Activated CD4-positive, alpha-beta memory T cell treated with anti-CD3 and anti-CD28 coated beads for 36 hours (primary cell): ENCODE measurements at regions not wholly inside any gene's neighbourhood (a gene's known extent, or its start where the extent isn't known, plus 50 kb on each side); places are given as distances from the start of the nearest gene placed in this dataset.

Experiments used
- CTCF ChIA-PET: fragments of 350-600 bp; sonication (Branson Sonifier 250); formaldehyde crosslinking; loops from one replicate; lab custom pipeline; 2021; ENCODE audit warnings: antibody characterized with exemption, inconsistent platforms; lab: Charles Lee
- POLR2A ChIA-PET: fragments of 350-600 bp; sonication (Branson Sonifier 250); formaldehyde crosslinking; loops from one replicate; lab custom pipeline; 2021; ENCODE audit warnings: antibody characterized with exemption; lab: Charles Lee
- DNase-seq: peaks from one replicate; pipeline ENCODE4 v3.0.0-alpha.2; 2020
- H3K27ac Mint-ChIP-seq: one replicate; pipeline ENCODE4 v1.8.0; 2021; ENCODE audit warnings: mixed read lengths
- H3K27me3 Mint-ChIP-seq: one replicate; pipeline ENCODE4 v1.8.0; 2021; ENCODE audit warnings: mixed read lengths
- H3K36me3 Mint-ChIP-seq: one replicate; pipeline ENCODE4 v1.8.0; 2021; ENCODE audit warnings: mixed read lengths
- H3K4me1 Mint-ChIP-seq: one replicate; pipeline ENCODE4 v1.8.0; 2021; ENCODE audit warnings: low read depth, mixed read lengths
- H3K4me3 Mint-ChIP-seq: one replicate; pipeline ENCODE4 v1.8.0; 2021; ENCODE audit warnings: mild to moderate bottlenecking, mixed read lengths
- H3K9me3 Mint-ChIP-seq: one replicate; pipeline ENCODE4 v1.8.0; 2021; ENCODE audit warnings: mixed read lengths
- intact Hi-C: fragments of 100-400 bp; cut with micrococcal nuclease; formaldehyde crosslinking; loops from one replicate; pipeline ENCODE4 v1.15.1; 2023

DNA sequence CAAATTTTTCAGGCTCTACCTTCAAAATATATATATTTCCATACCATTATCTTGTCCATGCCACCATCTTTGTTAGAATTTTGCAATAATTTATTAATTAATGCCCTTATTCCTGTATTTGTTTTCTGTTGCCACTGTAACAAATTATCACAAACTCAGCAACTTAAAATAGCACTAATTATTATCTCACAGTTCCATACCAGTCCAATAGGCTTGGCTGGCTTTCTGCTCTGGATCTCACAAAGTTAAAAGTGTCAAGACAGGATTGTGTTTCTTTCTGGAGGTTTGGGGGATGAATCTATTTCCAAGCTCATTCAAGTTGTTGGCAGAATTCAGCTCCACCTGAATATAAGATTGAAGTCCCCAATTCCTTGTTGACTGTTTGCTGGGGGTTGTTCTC lies 58.6 kb upstream of the SLC38A4 start:
- peaks cover 7% of the 10 kb centered on the region for H3K27me3 Mint-ChIP-seq
- H3K9me3 Mint-ChIP-seq = no peaks in the 10 kb centered on the region
- H3K36me3 Mint-ChIP-seq = no peaks in the 10 kb centered on the region
- ChIA-PET CTCF (no interaction called here), POLR2A (no interaction called here)
- intact Hi-C loops = no loop called here
- DNase-seq = no peak
- H3K27ac Mint-ChIP-seq = no peak overlapping the region
- H3K4me3 Mint-ChIP-seq = no peak overlapping the region
- no peaks in the 10 kb centered on the region for H3K4me1 Mint-ChIP-seq

DNA sequence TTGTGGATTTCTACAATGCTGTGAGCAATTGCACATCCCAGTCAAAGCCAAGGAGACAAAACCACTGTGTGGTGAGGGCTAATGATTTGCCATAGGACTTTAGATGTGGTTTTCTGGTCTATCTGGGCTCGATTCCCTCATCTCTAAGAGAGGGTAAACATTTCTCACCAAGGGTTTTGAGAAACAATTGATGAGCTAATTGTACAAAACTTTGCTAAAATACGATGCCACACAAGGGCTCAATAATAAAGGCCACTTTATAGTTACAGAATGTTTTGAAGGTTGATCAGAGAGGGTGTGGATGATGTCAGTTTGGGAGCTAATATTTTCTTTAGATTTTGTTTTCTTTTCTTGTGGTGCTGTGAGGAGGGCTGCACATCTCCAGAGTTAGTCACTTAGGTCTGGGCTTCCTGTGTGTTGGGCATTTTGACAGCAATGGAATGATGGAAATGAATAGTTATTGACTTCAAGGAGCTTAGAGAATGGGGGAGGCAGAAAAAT lies 60.8 kb upstream of the SLC38A4 start:
- no peaks in the 10 kb centered on the region for H3K4me1 Mint-ChIP-seq
- peaks cover 7% of the 10 kb centered on the region for H3K27me3 Mint-ChIP-seq
- no peaks in the 10 kb centered on the region for H3K9me3 Mint-ChIP-seq
- DNase-seq = no peak
- no peak overlapping the region for H3K27ac Mint-ChIP-seq
- POLR2A ChIA-PET = no interaction called here
- CTCF ChIA-PET = no interaction called here
- intact Hi-C loops = no loop called here
- no peak overlapping the region for H3K4me3 Mint-ChIP-seq
- no peaks in the 10 kb centered on the region for H3K36me3 Mint-ChIP-seq

DNA sequence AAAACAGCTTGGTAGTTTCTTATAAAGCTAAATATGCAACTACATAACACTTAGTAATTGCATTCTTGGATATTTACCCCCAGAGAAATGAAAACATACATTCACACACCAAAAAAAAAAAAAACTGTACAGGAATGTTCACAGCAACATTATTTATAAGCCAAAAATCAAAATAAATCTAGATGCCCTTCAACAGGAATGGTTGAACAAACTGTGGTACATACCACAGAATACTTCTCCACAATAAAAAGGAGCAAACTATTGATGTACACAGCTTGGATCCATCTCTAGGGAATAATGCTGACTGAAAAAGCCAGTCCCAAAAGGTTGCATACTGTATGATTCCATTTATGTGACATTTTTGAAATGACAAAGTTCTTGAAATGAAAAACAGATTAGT lies 62.1 kb upstream of the SLC38A4 start:
- Mint-ChIP-seq H3K27me3 (peaks cover 11% of the 10 kb centered on the region), H3K9me3 (no peaks in the 10 kb centered on the region), H3K4me3 (no peak overlapping the region), H3K27ac (no peak overlapping the region), H3K36me3 (no peaks in the 10 kb centered on the region), H3K4me1 (no peaks in the 10 kb centered on the region)
- intact Hi-C loops = no loop called here
- CTCF ChIA-PET = no interaction called here
- no peak for DNase-seq
- POLR2A ChIA-PET = no interaction called here

DNA sequence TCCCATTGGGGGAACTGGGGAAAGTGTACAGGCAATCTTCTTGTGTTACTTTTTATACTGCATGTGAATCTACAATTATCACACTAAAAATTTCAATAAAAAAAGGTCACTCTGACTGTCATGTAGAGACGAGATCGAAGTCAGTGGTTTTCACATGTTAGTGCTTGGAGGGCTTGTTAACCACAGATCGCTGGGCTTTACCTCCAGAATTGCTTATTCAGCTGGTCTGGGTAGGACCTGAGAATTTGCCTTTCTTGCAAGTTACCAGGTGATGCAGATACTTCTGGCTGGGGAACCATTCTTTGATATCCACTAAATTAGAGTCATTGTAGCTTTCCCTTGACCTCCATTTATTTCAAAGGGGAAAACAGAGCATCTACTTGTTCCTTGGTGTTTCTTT lies 62.8 kb upstream of the SLC38A4 start:
- no peak for DNase-seq
- intact Hi-C loops = no loop called here
- H3K4me1 Mint-ChIP-seq = no peaks in the 10 kb centered on the region
- H3K27me3 Mint-ChIP-seq = peaks cover 11% of the 10 kb centered on the region
- no peak overlapping the region for H3K4me3 Mint-ChIP-seq
- H3K36me3 Mint-ChIP-seq = no peaks in the 10 kb centered on the region
- POLR2A ChIA-PET = no interaction called here
- no peaks in the 10 kb centered on the region for H3K9me3 Mint-ChIP-seq
- H3K27ac Mint-ChIP-seq = no peak overlapping the region
- CTCF ChIA-PET = no interaction called here

DNA sequence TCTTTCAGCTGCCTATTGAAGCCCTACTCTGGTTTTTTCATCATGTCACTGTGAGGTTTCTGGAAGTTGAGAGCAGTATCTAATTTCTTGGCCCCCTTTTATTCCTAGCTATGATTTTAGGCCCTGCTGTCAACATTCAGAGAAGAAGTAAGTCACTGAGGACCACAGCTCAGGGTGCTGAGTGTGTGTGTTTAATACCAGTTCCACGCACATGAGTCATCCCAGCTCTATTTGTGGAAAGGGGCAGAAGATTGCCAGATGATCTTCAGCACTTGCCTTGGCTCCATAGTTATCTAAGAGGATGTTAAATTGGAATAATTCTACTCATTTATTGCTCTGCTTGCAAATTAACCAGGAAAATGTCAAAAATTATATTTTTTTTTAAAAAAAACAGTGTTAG lies 65.5 kb upstream of the SLC38A4 start:
- DNase-seq = no peak
- Mint-ChIP-seq H3K36me3 (no peaks in the 10 kb centered on the region), H3K27me3 (peaks cover 11% of the 10 kb centered on the region), H3K4me1 (no peaks in the 10 kb centered on the region), H3K4me3 (no peak overlapping the region), H3K9me3 (no peaks in the 10 kb centered on the region), H3K27ac (no peak overlapping the region)
- ChIA-PET POLR2A (no interaction called here), CTCF (no interaction called here)
- intact Hi-C loops = no loop called here

DNA sequence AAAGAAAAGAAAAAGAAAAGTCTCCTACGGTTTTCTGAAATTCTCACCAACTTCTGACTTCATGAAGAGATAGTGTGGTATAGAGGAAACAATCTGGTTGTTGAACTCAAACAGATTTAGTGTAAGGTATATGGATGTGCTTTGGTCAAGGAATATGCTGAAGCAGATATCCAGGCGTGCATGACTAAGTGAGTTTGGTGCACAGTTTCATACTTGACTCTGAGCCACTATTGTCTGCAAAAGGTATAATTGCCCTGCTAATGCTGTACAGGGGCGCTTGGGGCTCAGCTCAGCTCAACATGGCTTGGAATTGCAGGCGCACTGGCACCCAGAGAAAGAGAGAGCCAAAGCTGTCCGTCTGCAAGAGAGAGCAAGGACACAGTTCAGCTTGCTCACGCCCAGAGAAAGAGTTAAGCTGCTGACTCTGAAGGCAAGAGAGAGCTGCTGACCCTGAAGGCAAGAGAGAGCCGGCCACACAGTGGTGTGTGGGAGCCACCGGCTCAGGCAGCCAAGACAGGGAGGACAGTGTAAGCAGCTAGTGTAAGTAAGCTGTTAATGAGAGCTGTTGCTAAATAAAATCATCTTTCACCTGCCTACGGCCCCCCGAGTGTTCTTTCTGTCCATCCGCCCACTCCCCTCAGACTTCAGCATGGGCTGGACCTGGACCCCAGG lies 66.4 kb upstream of the SLC38A4 start:
- CTCF ChIA-PET = interaction anchor here (0.6 kb wide), 1 partner anchor 11 kb away, joined by 3 read pairs; no protein-coding TSS in a partner anchor

DNA sequence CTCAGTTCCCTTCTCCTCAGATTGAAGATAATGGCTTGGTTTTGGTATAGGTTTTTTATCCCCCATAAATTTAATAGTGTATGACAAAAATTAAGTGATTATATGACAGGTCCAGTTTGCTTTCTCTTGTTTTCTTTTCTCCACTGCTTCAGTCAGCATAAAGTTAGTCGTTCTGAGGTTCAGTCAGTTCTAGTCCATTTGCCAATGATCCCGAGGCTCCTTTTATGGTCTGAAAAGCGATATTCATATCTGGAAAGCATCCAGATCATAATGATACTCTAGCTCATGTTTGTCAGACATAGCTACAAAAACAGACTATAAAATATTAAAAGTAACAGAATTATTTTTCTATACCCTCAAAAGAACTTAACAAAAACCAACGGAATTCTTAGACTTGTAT lies 67.1 kb upstream of the SLC38A4 start:
- peaks cover 11% of the 10 kb centered on the region for H3K27me3 Mint-ChIP-seq
- H3K27ac Mint-ChIP-seq = no peak overlapping the region
- DNase-seq = no peak
- H3K4me3 Mint-ChIP-seq = no peak overlapping the region
- peaks cover 7% of the 10 kb centered on the region for H3K4me1 Mint-ChIP-seq
- H3K36me3 Mint-ChIP-seq = no peaks in the 10 kb centered on the region
- ChIA-PET CTCF (no interaction called here), POLR2A (no interaction called here)
- intact Hi-C loops = no loop called here
- no peaks in the 10 kb centered on the region for H3K9me3 Mint-ChIP-seq

More for the DNA sequence above, 66.4 kb upstream of the SLC38A4 start:
- Mint-ChIP-seq H3K27me3 (peaks cover 11% of the 10 kb centered on the region), H3K4me3 (no peak overlapping the region), H3K9me3 (no peaks in the 10 kb centered on the region), H3K36me3 (no peaks in the 10 kb centered on the region), H3K27ac (no peak overlapping the region), H3K4me1 (peaks cover 2% of the 10 kb centered on the region)
- POLR2A ChIA-PET = no interaction called here
- intact Hi-C loops = no loop called here
- no peak for DNase-seq

DNA sequence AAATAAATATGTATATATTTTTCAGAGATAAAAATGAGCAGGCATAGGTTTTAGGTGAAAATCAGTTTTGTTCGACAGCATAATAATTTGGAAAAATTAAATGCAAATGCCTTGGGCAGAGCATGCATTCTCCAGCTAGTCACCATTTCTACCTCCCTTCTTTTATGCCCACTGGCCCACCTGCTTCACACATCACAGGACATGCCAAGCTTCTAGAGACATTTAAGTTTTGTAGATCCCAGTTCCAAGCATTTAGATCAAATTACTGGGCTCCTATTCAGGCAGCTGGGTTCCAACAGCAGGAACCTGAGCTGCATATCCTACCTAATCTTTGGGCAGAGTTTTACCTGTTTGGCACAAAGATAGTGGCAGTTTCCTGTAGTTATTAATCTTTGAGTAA lies 67.6 kb upstream of the SLC38A4 start:
- ChIA-PET CTCF (no interaction called here), POLR2A (no interaction called here)
- H3K4me1 Mint-ChIP-seq = peaks cover 10% of the 10 kb centered on the region
- H3K36me3 Mint-ChIP-seq = no peaks in the 10 kb centered on the region
- H3K9me3 Mint-ChIP-seq = no peaks in the 10 kb centered on the region
- H3K27me3 Mint-ChIP-seq = peaks cover 7% of the 10 kb centered on the region
- H3K4me3 Mint-ChIP-seq = no peak overlapping the region
- intact Hi-C loops = no loop called here
- no peak for DNase-seq
- H3K27ac Mint-ChIP-seq = no peak overlapping the region

DNA sequence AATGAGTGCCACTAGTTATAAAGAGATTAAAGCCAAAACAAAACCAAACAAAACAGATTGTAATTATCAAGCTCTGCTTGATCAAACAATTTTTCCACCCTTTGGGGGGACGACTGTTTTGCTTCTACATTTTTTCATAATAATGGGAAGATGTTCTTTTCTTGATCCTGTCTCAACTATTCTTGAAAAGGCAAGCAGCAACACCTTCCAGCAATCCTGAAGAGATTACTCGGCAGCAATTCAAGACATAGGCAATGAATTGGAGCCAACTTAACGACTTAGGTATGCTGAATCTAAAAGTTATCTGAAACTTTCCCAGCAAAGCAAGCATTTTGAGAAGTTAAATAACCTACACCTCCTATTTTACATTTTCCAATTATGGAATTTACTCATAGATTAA lies 69.9 kb upstream of the SLC38A4 start:
- H3K4me1 Mint-ChIP-seq = peaks cover 10% of the 10 kb centered on the region

DNA sequence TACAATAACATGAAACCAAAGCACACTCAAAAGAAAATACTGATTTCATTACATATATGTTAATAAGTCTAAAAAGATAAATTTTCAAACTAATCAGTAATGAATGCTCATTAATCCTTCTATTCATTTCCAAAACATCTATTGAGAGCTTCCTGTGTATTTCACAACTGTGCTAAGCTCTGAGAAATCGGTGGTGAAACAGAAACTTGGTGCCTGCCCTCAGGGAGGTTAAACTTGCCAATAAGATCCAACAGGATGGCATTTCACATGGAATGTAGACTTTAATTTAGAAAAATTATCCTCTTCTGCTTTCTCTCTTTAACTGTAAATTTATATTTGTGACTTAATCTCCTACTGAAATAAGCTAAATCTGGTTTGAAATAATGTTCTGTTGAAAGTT lies 70.9 kb upstream of the SLC38A4 start:
- ChIA-PET CTCF (no interaction called here), POLR2A (no interaction called here)
- H3K4me3 Mint-ChIP-seq = no peak overlapping the region
- peaks cover 5% of the 10 kb centered on the region for H3K27me3 Mint-ChIP-seq
- no peak overlapping the region for H3K27ac Mint-ChIP-seq
- DNase-seq = no peak
- H3K4me1 Mint-ChIP-seq = peaks cover 10% of the 10 kb centered on the region
- no peaks in the 10 kb centered on the region for H3K9me3 Mint-ChIP-seq
- intact Hi-C loops = no loop called here
- H3K36me3 Mint-ChIP-seq = no peaks in the 10 kb centered on the region

More for the DNA sequence above, 69.9 kb upstream of the SLC38A4 start:
- POLR2A ChIA-PET = no interaction called here
- no peak for DNase-seq
- H3K9me3 Mint-ChIP-seq = no peaks in the 10 kb centered on the region
- intact Hi-C loops = no loop called here
- H3K4me3 Mint-ChIP-seq = no peak overlapping the region
- no peak overlapping the region for H3K27ac Mint-ChIP-seq
- CTCF ChIA-PET = no interaction called here
- H3K36me3 Mint-ChIP-seq = no peaks in the 10 kb centered on the region
- H3K27me3 Mint-ChIP-seq = peaks cover 5% of the 10 kb centered on the region

DNA sequence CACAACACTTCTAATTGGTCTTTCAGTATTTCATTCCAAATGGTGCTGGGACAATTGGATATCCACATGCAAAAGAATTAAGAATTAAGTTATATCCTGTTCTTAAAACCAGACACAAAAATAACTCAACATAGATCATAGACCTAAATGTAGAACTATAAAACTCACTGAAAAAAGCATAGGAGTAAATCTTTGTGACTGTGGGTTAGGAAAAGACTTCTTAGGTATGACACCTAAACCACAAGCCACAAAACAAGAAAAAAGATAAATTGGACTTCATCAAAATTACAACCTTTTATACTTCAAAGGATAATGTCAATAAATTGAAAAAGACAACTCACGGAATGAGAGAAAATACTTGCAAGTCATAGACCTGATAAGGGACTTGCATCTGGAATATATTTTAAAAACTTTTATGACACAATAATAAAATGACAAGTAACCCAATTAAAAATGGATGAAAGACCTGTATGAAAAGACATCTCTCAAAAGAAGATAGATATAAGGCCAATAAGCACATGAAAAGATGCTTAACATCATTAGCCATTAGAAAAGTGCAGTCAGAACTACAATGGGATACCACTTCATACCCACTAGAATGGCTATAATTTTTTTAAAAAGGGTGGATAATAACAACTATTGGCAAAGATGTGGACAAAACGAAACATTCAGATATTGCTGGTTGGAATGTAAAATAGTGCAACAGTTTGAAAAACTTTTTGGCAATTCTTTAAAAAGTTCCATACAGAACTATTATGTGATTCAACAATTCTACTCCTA lies 72.5 kb upstream of the SLC38A4 start:
- no peak for DNase-seq
- Mint-ChIP-seq H3K27ac (no peak overlapping the region), H3K4me1 (peaks cover 10% of the 10 kb centered on the region), H3K27me3 (no peaks in the 10 kb centered on the region), H3K36me3 (no peaks in the 10 kb centered on the region), H3K9me3 (no peaks in the 10 kb centered on the region), H3K4me3 (no peak overlapping the region)
- intact Hi-C loops = no loop called here
- CTCF ChIA-PET = no interaction called here
- POLR2A ChIA-PET = no interaction called here

DNA sequence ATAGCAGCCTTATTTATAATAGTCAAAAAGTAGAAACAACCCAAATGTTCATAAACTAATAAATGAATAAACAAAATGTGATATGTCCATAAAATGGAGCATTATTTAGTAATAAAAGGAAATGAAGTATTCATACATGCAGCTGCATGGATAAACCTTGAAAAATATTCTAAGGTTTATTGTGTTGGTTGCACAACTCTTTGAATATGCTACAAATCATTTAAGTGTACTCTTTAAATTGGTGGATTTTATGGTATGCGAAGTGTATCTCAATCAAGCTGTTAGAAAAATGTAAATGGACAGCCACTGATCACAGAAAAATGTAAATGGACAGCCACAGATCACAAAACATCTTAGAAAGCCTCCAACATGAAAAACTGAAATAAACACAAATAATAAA lies 73.2 kb upstream of the SLC38A4 start:
- H3K4me3 Mint-ChIP-seq = no peak overlapping the region
- CTCF ChIA-PET = no interaction called here
- DNase-seq = no peak
- H3K36me3 Mint-ChIP-seq = no peaks in the 10 kb centered on the region
- H3K4me1 Mint-ChIP-seq = peaks cover 10% of the 10 kb centered on the region
- no peak overlapping the region for H3K27ac Mint-ChIP-seq
- POLR2A ChIA-PET = no interaction called here
- no peaks in the 10 kb centered on the region for H3K9me3 Mint-ChIP-seq
- intact Hi-C loops = no loop called here
- H3K27me3 Mint-ChIP-seq = no peaks in the 10 kb centered on the region
